C4-2B (cell line): ENCODE measurements at regions not wholly inside any gene's neighbourhood (a gene's known extent, or its start where the extent isn't known, plus 50 kb on each side); places are given as distances from the start of the nearest gene placed in this dataset.

Experiments used
- ZFX ChIP-seq: fragments of 450-650 bp; IDR thresholded peaks from 2 replicates; pipeline ENCODE4 v1.6.1; 2017
- TF ChIP-seq, protein P1 (sequence below): fragments of 450-650 bp; conservative IDR thresholded peaks from 2 replicates; pipeline ENCODE4 v1.5.1; 2017; ENCODE audit warnings: mild to moderate bottlenecking

DNA sequence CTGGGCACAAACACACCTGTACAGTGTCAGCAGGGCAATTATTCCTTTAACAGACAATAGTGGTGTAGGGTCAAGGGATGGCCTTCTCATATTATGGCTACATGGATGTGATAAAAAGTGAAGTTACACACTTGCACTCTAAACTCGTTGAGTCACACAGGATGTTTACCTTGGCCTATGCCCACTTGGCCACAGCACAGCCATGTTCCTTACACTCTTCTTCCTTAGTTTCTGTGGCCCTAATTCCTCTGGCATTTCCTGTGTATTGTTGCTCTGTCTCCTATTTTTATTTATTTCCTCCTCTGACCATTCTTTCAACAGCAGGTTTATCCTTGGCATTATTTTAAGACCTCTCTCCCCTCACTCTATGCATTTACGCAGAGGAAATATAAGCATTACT lies 86.8 kb upstream of the NPFFR2 start:
- TF ChIP-seq, protein P1, sequence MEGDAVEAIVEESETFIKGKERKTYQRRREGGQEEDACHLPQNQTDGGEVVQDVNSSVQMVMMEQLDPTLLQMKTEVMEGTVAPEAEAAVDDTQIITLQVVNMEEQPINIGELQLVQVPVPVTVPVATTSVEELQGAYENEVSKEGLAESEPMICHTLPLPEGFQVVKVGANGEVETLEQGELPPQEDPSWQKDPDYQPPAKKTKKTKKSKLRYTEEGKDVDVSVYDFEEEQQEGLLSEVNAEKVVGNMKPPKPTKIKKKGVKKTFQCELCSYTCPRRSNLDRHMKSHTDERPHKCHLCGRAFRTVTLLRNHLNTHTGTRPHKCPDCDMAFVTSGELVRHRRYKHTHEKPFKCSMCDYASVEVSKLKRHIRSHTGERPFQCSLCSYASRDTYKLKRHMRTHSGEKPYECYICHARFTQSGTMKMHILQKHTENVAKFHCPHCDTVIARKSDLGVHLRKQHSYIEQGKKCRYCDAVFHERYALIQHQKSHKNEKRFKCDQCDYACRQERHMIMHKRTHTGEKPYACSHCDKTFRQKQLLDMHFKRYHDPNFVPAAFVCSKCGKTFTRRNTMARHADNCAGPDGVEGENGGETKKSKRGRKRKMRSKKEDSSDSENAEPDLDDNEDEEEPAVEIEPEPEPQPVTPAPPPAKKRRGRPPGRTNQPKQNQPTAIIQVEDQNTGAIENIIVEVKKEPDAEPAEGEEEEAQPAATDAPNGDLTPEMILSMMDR: no peak
- no peak for TF ChIP-seq ZFX
